K562 (cell line): ENCODE measurements at regions not wholly inside any gene's neighbourhood (a gene's known extent, or its start where the extent isn't known, plus 50 kb on each side); places are given as distances from the start of the nearest gene placed in this dataset.
"Not testable (repeated sequence)": the region's sequence is repeated elsewhere in the genome, so short reads cannot be mapped to it uniquely, and the experiment has no call there.

ENCODE experiments used
- ATAC-seq: fragments of 200-7000 bp; cut with Tn5 transposase; 3 replicates; pipeline ENCODE4 v1.9.1; 2020; ENCODE audit warnings: moderate library complexity
- BruUV-seq: library from RNA; stranded (reverse); fragments of 400-500 nt; replicated peaks from 2 replicates; lab custom pipeline; 2021; lab: Mats Ljungman, UMichigan
- CTCF ChIA-PET: fragments of 300-600 bp; formaldehyde crosslinking; extraction: SDS; loops from one replicate; lab custom pipeline; 2021; ENCODE audit warnings: low intra/inter-chr PET ratio; lab: Yijun Ruan, JAX
- POLR2A ChIA-PET: fragments of 300-600, 350-650 bp; sonication (Branson Sonifier 250); formaldehyde crosslinking; extraction: SDS; loops from one replicate; lab custom pipeline; 2021; ENCODE audit warnings: antibody characterized with exemption, inconsistent platforms; lab: Yijun Ruan, JAX
- DNase-seq, 4 experiments: peaks; one replicate each; pipeline versions ENCODE4 v3.0.0 to v3.0.0-alpha.2; 2011 to 2018; ENCODE audit warnings: low spot score in 3 of 4, mixed read lengths in 3 of 4; ENCODE audit errors: extremely low read depth in 1 of 4
- FAIRE-seq: peaks from 2 replicates; lab custom pipeline; 2011; peaks lifted over from hg19 to GRCh38; lab: Jason Lieb, UNC
- H2AFZ ChIP-seq: 2 replicates; pipeline ENCODE4 v1.6.0; 2011; ENCODE audit warnings: low read depth, low read length, control low read depth, inconsistent platforms
- H3K27ac ChIP-seq: fragments of 200-600 bp; 3 replicates; pipeline ENCODE4 v1.8.0; 2011; ENCODE audit warnings: low read depth, mild to moderate bottlenecking, control low read depth, inconsistent platforms, low read length, moderate library complexity, mixed read lengths; ENCODE audit errors: extremely low read depth
- H3K27me3 ChIP-seq, 2 experiments: fragments of 300-600 bp in 1 of 2; 2 replicates in 1 of 2; 3 replicates in 1 of 2; pipeline versions ENCODE4 v1.6.0 to v1.8.0; 2011; ENCODE audit warnings: inconsistent platforms in 2 of 2, low read length in 2 of 2, mild to moderate bottlenecking in 1 of 2, mixed read lengths in 1 of 2, moderate library complexity in 1 of 2; ENCODE audit not compliant: control insufficient read depth in 2 of 2, insufficient read depth in 2 of 2
- H3K36me3 ChIP-seq: fragments of 300-600 bp; 3 replicates; pipeline ENCODE4 v1.8.0; 2011; ENCODE audit warnings: mild to moderate bottlenecking, low read length, inconsistent platforms; ENCODE audit not compliant: control insufficient read depth, insufficient read depth
- H3K4me1 ChIP-seq, 2 experiments: fragments of 200-600 bp in 1 of 2; replicated peaks in 1 of 2; 2 replicates in 1 of 2; 3 replicates in 1 of 2; pipeline versions ENCODE4 v1.5.1 to v1.8.0; 2011; ENCODE audit warnings: inconsistent platforms in 2 of 2, low read length in 2 of 2, mild to moderate bottlenecking in 1 of 2, mixed read lengths in 1 of 2, moderate library complexity in 1 of 2; ENCODE audit not compliant: control insufficient read depth in 2 of 2, insufficient read depth in 2 of 2
- H3K4me2 ChIP-seq: 2 replicates; pipeline ENCODE4 v1.6.1; 2011; ENCODE audit warnings: low read length, control low read depth, inconsistent platforms, mixed read lengths; ENCODE audit not compliant: insufficient read depth
- H3K4me3 ChIP-seq: fragments of 200-600 bp; sonication (generic), shearing (Covaris generic); 2 replicates; pipeline ENCODE4 v1.5.1; 2016; ENCODE audit warnings: control low read depth, inconsistent platforms
- H3K79me2 ChIP-seq: fragments of 200-600 bp; 3 replicates; pipeline ENCODE4 v1.8.0; 2011; ENCODE audit warnings: low read length, inconsistent platforms; ENCODE audit not compliant: control insufficient read depth, insufficient read depth
- H3K9ac ChIP-seq, 2 experiments: 2 replicates each; pipeline versions ENCODE4 v1.6.0 to v1.6.1; 2011; ENCODE audit warnings: low read depth in 2 of 2, low read length in 2 of 2, control low read depth in 1 of 2, inconsistent platforms in 1 of 2, mild to moderate bottlenecking in 1 of 2, mixed read lengths in 1 of 2; ENCODE audit not compliant: insufficient read depth in 1 of 2
- H3K9me1 ChIP-seq: one replicate; pipeline ENCODE4 v1.6.0; 2011; ENCODE audit warnings: inconsistent platforms, mild to moderate bottlenecking, low read length, moderate library complexity; ENCODE audit not compliant: control insufficient read depth, insufficient read depth
- H3K9me3 ChIP-seq: replicated peaks from 2 replicates; pipeline ENCODE4 v1.5.1; 2011; ENCODE audit warnings: low read depth, low read length, inconsistent platforms; ENCODE audit not compliant: control insufficient read depth, insufficient read depth
- H4K20me1 ChIP-seq: replicated peaks from 2 replicates; pipeline ENCODE4 v1.6.1; 2011; ENCODE audit warnings: low read length, inconsistent platforms, mixed read lengths; ENCODE audit not compliant: control insufficient read depth, insufficient read depth
- ELF4 ChIP-seq: fragments of 450-650 bp; formaldehyde crosslinking; IDR thresholded peaks from 2 replicates; pipeline ENCODE4 v1.4.0; 2022; ENCODE audit warnings: missing genetic modification characterization
- FIP1L1 ChIP-seq: fragments of 200-400 bp; formaldehyde crosslinking; IDR thresholded peaks from 2 replicates; pipeline ENCODE4 v1.6.1; 2018; ENCODE audit warnings: mild to moderate bottlenecking, low read depth, low read length; ENCODE audit not compliant: poor library complexity, severe bottlenecking
- FOXA1 ChIP-seq: fragments of 450-650 bp; IDR thresholded peaks from 2 replicates; pipeline ENCODE4 v1.6.1; 2016; ENCODE audit warnings: mild to moderate bottlenecking, borderline replicate concordance
- FOXA3 ChIP-seq, 2 experiments: fragments of 450-650 bp in 1 of 2; sonication (generic) in 1 of 2; formaldehyde crosslinking; IDR thresholded peaks in 1 of 2; conservative IDR thresholded peaks in 1 of 2; 2 replicates each; pipeline versions ENCODE4 v1.4.0 to v1.8.0; 2020 to 2022; ENCODE audit warnings: mild to moderate bottlenecking in 2 of 2, missing genetic modification reagents in 1 of 2
- HCFC1 ChIP-seq: IDR thresholded peaks from 2 replicates; pipeline ENCODE4 v1.6.1; 2012; ENCODE audit warnings: low read depth, low read length, improper control_type of control experiment
- HINFP ChIP-seq: fragments of 450-650 bp; conservative IDR thresholded peaks from 2 replicates; pipeline ENCODE4 v1.6.1; 2016; ENCODE audit warnings: missing genetic modification characterization, low read depth, mild to moderate bottlenecking, control low read depth, missing compliant biosample characterization
- MCM5 ChIP-seq: fragments of 450-650 bp; IDR thresholded peaks from 2 replicates; pipeline ENCODE4 v1.6.1; 2016; ENCODE audit warnings: low read depth
- MEIS2 ChIP-seq: fragments of 450-650 bp; IDR thresholded peaks from 2 replicates; pipeline ENCODE4 v1.6.1; 2014; ENCODE audit warnings: mild to moderate bottlenecking; ENCODE audit not compliant: partially characterized antibody
- RAD21 ChIP-seq, 2 experiments: fragments of 250-450 bp in 1 of 2; fragments of 450-650 bp in 1 of 2; sonication (Bioruptor Pico) in 1 of 2; formaldehyde crosslinking in 1 of 2; IDR thresholded peaks in 1 of 2; conservative IDR thresholded peaks in 1 of 2; 2 replicates each; pipeline versions ENCODE4 v1.4.0 to v1.8.0; 2020 to 2022; ENCODE audit warnings: mild to moderate bottlenecking in 2 of 2, moderate library complexity in 1 of 2
- RBM25 ChIP-seq: fragments of 200-400 bp; formaldehyde crosslinking; IDR thresholded peaks from 2 replicates; pipeline ENCODE4 v1.6.1; 2018; ENCODE audit warnings: low read length, low read depth, moderate library complexity; ENCODE audit not compliant: severe bottlenecking
- RBM34 ChIP-seq: fragments of 200-400 bp; formaldehyde crosslinking; IDR thresholded peaks from 2 replicates; pipeline ENCODE4 v1.6.1; 2018; ENCODE audit warnings: low read length, borderline replicate concordance; ENCODE audit not compliant: insufficient read depth
- RFX5 ChIP-seq: IDR thresholded peaks from 2 replicates; pipeline ENCODE4 v1.6.1; 2011; ENCODE audit warnings: low read depth, mild to moderate bottlenecking, improper control_type of control experiment, low read length
- ZNF146 ChIP-seq: IDR thresholded peaks from one replicate; pipeline ENCODE4 v1.6.1; 2018; ENCODE audit warnings: missing compliant biosample characterization; ENCODE audit not compliant: unreplicated experiment
- ZNF274 ChIP-seq: IDR thresholded peaks from 2 replicates; pipeline ENCODE4 v1.6.1; 2011; ENCODE audit warnings: low read depth, mild to moderate bottlenecking, low read length, moderate library complexity, borderline replicate concordance
- ZNF324 ChIP-seq: fragments of 250-450 bp; sonication (Bioruptor Pico); IDR thresholded peaks from 2 replicates; pipeline ENCODE4 v1.4.0; 2020; ENCODE audit warnings: mild to moderate bottlenecking
- ZNF41 ChIP-seq: fragments of 250-450 bp; sonication (Bioruptor Pico); conservative IDR thresholded peaks from 2 replicates; pipeline ENCODE4 v1.4.0; 2020; ENCODE audit warnings: mild to moderate bottlenecking
- ZNF75A ChIP-seq: fragments of 450-650 bp; formaldehyde crosslinking; IDR thresholded peaks from 2 replicates; pipeline ENCODE4 v1.4.0; 2020; ENCODE audit warnings: mild to moderate bottlenecking
- WGBS: fragments of 100-300 bp; shearing (Covaris generic); methylation state at CpG from one replicate; pipeline ENCODE4 v1.1.6; 2016; ENCODE audit warnings: low coverage, mixed read lengths; ENCODE audit not compliant: insufficient coverage; ENCODE audit errors: missing lambda C conversion rate; 5-methylcytosine and 5-hydroxymethylcytosine counted together
- in situ Hi-C: fragments of 300-500 bp; cut with MboI; formaldehyde crosslinking; loops from 4 replicates; pipeline ENCODE4 v1.15.0; 2018; ENCODE audit warnings: inconsistent platforms, mixed read lengths
- intact Hi-C: fragments of 100-400 bp; cut with micrococcal nuclease; formaldehyde crosslinking; loops from 2 replicates; pipeline ENCODE4 v1.14.2; 2022

- H3K4me3 ChIP-seq, H3K4me1 ChIP-seq, H2AFZ ChIP-seq, H3K9me3 ChIP-seq, FAIRE-seq, H3K4me2 ChIP-seq, H4K20me1 ChIP-seq, in situ Hi-C loops, BruUV-seq, intact Hi-C loops, H3K36me3 ChIP-seq, H3K79me2 ChIP-seq, DNase-seq, H3K9ac ChIP-seq, H3K27ac ChIP-seq, POLR2A ChIA-PET, H3K9me1 ChIP-seq, CTCF ChIA-PET, ATAC-seq: not testable (repeated sequence)
- WGBS: 0% methylated on average over 1 of the region's 1 CpG
- peak; percentile 18 for TF ChIP-seq RBM25
- peak; percentile 74 for TF ChIP-seq ZNF146
- H3K27me3 ChIP-seq: peaks cover 8 to 18% of the 10 kb centered on the region in 2 experiments; a peak in 3 of 5 replicates
Measured at GRCh38 chr7:156321430-156321829, 319.1 kb upstream of the RNF32 start.

GRCh38 chr7:156318926-156319325 is 321.6 kb upstream of the RNF32 start:
- Histone ChIP-seq H3K4me1 (no peaks in the 10 kb centered on the region), H3K27me3 (peaks cover 8 to 18% of the 10 kb centered on the region in 2 experiments; a peak in 3 of 5 replicates), H3K9me1 (no peaks in the 10 kb centered on the region), H3K9me3 (no peaks in the 10 kb centered on the region; the same call in 1 of the 2 replicates), H3K36me3 (no peaks in the 10 kb centered on the region), H3K9ac (no peak overlapping the region), H4K20me1 (no peaks in the 10 kb centered on the region), H3K79me2 (no peaks in the 10 kb centered on the region), H3K4me3 (no peak overlapping the region), H2AFZ (0 out of 2 replicates have a peak overlapping the region, but pooled peaks have one; percentile 16), H3K27ac (no peak overlapping the region), H3K4me2 (peak overlapping the region; percentile 8; the same call in 1 of the 2 replicates)
- ChIA-PET POLR2A (interaction anchor here (1.0 kb wide), 1 partner anchor 9 kb away, joined by 3 read pairs; no protein-coding TSS in a partner anchor), CTCF (no interaction called here)
- WGBS: 2% methylated on average over 11 of the region's 11 CpGs
- ATAC-seq (no peak), FAIRE-seq (no peak), DNase-seq (no peak)
- in situ Hi-C loops (no loop called here), intact Hi-C loops (no loop called here)
- BruUV-seq: no TSS peak
- no peak for TF ChIP-seq FOXA1
- no peak for TF ChIP-seq ZNF41 (CRISPR knock-in tag)
- TF ChIP-seq MCM5: no peak
- no peak for TF ChIP-seq FIP1L1
- no peak for TF ChIP-seq RBM34
- no peak for TF ChIP-seq HCFC1
- no peak for TF ChIP-seq HINFP (tag)
- TF ChIP-seq RFX5: no peak
- no peak for TF ChIP-seq MEIS2
- no peak for TF ChIP-seq ZNF324
- no peak for TF ChIP-seq FOXA3 (CRISPR knock-in tag; conservative IDR thresholded peaks at IDR 0.05 in 1 of 2, IDR thresholded peaks at IDR 0.05 in 1 of 2)
- TF ChIP-seq RAD21 (CRISPR knock-in tag; conservative IDR thresholded peaks at IDR 0.05 in 1 of 2, IDR thresholded peaks at IDR 0.05 in 1 of 2): no peak
- TF ChIP-seq ELF4: no peak
- no peak for TF ChIP-seq ZNF274
- no peak for TF ChIP-seq ZNF75A (CRISPR knock-in tag)
